Tibial nerve (tissue), 4 donors: ENCODE measurements at regions not wholly inside any gene's neighbourhood (a gene's known extent, or its start where the extent isn't known, plus 50 kb on each side); places are given as distances from the start of the nearest gene placed in this dataset.

Experiments
- CTCF ChIP-seq, 5 experiments: fragments of 200-600 bp in 3 of 5; fragments of 450-650 bp in 2 of 5; sonication (generic) in 3 of 5; IDR thresholded peaks; one replicate each; pipeline ENCODE4 v1.5.1; 2016 to 2019; ENCODE audit warnings: antibody characterized with exemption in 5 of 5, mild to moderate bottlenecking in 3 of 5, moderate library complexity in 2 of 5
- EP300 ChIP-seq, 2 donors: sonication (generic); formaldehyde crosslinking; IDR thresholded peaks; one replicate each; pipeline ENCODE4 v1.6.1; 2017; ENCODE audit warnings: antibody characterized with exemption in 2 of 2, mild to moderate bottlenecking in 1 of 2

GRCh38 chr7:51551070-51551469, 234.5 kb upstream of the COBL start:
- TF ChIP-seq CTCF (IDR thresholded peaks at IDR 0.05), result no peak
- TF ChIP-seq EP300 (IDR thresholded peaks at IDR 0.05), result no peak
